ENCODE measurements at regions not wholly inside any gene's neighbourhood (a gene's known extent, or its start where the extent isn't known, plus 50 kb on each side); places are given as distances from the start of the nearest gene placed in this dataset.

- Histone ChIP-seq H3K36me3 (no peaks in the 10 kb centered on the region), H3K4me3 (no peak overlapping the region)
- TF ChIP-seq CTCF (IDR thresholded peaks at IDR 0.05) (no peak), POLR2A (IDR thresholded peaks at IDR 0.05) (no peak)
Measured at GRCh38 chr6:140180306-140180705, 805.9 kb upstream of the CITED2 start.

GRCh38 chr6:140178935-140179334 lies 804.5 kb upstream of the CITED2 start:
- Histone ChIP-seq H3K9me3 (no peaks in the 10 kb centered on the region), H3K27me3 (no peaks in the 10 kb centered on the region), H3K4me1 (no peaks in the 10 kb centered on the region), H3K27ac (no peak overlapping the region), H3K36me3 (no peaks in the 10 kb centered on the region), H3K4me3 (no peak overlapping the region)
- TF ChIP-seq CTCF (IDR thresholded peaks at IDR 0.05): no peak
- TF ChIP-seq POLR2A (IDR thresholded peaks at IDR 0.05): no peak
- no peak for DNase-seq

More at GRCh38 chr6:140180306-140180705, 805.9 kb upstream of the CITED2 start:
- no peak overlapping the region for H3K27ac ChIP-seq
- no peak for DNase-seq
- no peaks in the 10 kb centered on the region for H3K4me1 ChIP-seq
- no peaks in the 10 kb centered on the region for H3K27me3 ChIP-seq
- H3K9me3 ChIP-seq: no peaks in the 10 kb centered on the region

GRCh38 chr6:140178520-140178919 lies 804.1 kb upstream of the CITED2 start:
- TF ChIP-seq CTCF (IDR thresholded peaks at IDR 0.05) (no peak), POLR2A (IDR thresholded peaks at IDR 0.05) (no peak)

GRCh38 chr6:140176306-140176705 lies 801.9 kb upstream of the CITED2 start:
- DNase-seq: no peak
- Histone ChIP-seq H3K4me1 (no peaks in the 10 kb centered on the region), H3K4me3 (no peak overlapping the region), H3K27me3 (no peaks in the 10 kb centered on the region), H3K27ac (no peak overlapping the region), H3K9me3 (no peaks in the 10 kb centered on the region), H3K36me3 (no peaks in the 10 kb centered on the region)
- TF ChIP-seq CTCF (IDR thresholded peaks at IDR 0.05): no peak
- TF ChIP-seq POLR2A (IDR thresholded peaks at IDR 0.05): no peak

More at GRCh38 chr6:140178520-140178919, 804.1 kb upstream of the CITED2 start:
- H3K9me3 ChIP-seq: no peaks in the 10 kb centered on the region
- H3K27ac ChIP-seq: no peak overlapping the region
- no peak overlapping the region for H3K4me3 ChIP-seq
- DNase-seq: no peak
- no peaks in the 10 kb centered on the region for H3K36me3 ChIP-seq
- H3K27me3 ChIP-seq: no peaks in the 10 kb centered on the region
- no peaks in the 10 kb centered on the region for H3K4me1 ChIP-seq

- Histone ChIP-seq H3K27ac (no peak overlapping the region), H3K9me3 (no peaks in the 10 kb centered on the region), H3K27me3 (no peaks in the 10 kb centered on the region), H3K4me1 (no peaks in the 10 kb centered on the region), H3K4me3 (no peak overlapping the region), H3K36me3 (no peaks in the 10 kb centered on the region)
- no peak for DNase-seq
- no peak for TF ChIP-seq POLR2A (IDR thresholded peaks at IDR 0.05)
- TF ChIP-seq CTCF (IDR thresholded peaks at IDR 0.05): no peak
Measured at GRCh38 chr6:140175486-140175885, 801.0 kb upstream of the CITED2 start.

GRCh38 chr6:140174524-140174923 lies 800.1 kb upstream of the CITED2 start:
- no peak overlapping the region for H3K27ac ChIP-seq
- H3K36me3 ChIP-seq: no peaks in the 10 kb centered on the region
- no peaks in the 10 kb centered on the region for H3K27me3 ChIP-seq
- H3K4me1 ChIP-seq: no peaks in the 10 kb centered on the region
- no peaks in the 10 kb centered on the region for H3K9me3 ChIP-seq
- H3K4me3 ChIP-seq: no peak overlapping the region
- no peak for DNase-seq
- TF ChIP-seq CTCF (IDR thresholded peaks at IDR 0.05) (no peak), POLR2A (IDR thresholded peaks at IDR 0.05) (no peak)

Data from Peyer's patch (tissue), 4 donors.